Thyroid gland (tissue), 4 donors: ENCODE measurements at regions not wholly inside any gene's neighbourhood (a gene's known extent, or its start where the extent isn't known, plus 50 kb on each side); places are given as distances from the start of the nearest gene placed in this dataset.

Source experiments
- POLR2A ChIP-seq, 2 donors: fragments of 450-650 bp; IDR thresholded peaks; one replicate each; pipeline ENCODE4 v1.6.1; 2017; ENCODE audit warnings: antibody characterized with exemption in 2 of 2, mild to moderate bottlenecking in 2 of 2, moderate library complexity in 1 of 2
- TF ChIP-seq, protein P1 (sequence below), 6 experiments: fragments of 200-600 bp in 3 of 6; fragments of 450-650 bp in 3 of 6; sonication (generic) in 3 of 6; IDR thresholded peaks; one replicate each; pipeline ENCODE4 v1.5.1; 2016 to 2019; ENCODE audit warnings: antibody characterized with exemption in 6 of 6, mild to moderate bottlenecking in 2 of 6, inconsistent platforms in 1 of 6, moderate library complexity in 1 of 6

DNA sequence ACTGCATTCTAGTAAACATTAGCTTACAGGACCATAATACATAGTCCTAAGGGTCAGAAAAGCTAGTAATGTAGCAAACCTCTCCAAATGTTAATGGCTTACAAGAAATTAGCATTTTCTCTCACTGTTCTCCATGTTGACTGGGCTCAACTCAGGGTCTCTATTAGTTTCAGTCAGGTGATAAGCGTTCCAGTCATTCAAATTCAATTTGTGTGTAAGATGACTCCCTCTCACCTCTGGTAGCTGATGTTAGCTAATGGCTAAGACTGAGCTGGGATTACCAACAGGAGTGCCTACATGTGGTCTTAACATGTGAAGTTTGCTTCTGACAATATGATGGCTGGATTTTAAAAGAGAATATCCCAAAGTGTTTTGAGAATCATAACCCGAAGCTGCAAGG lies 630.5 kb upstream of the USP15 start:
- TF ChIP-seq, protein P1, sequence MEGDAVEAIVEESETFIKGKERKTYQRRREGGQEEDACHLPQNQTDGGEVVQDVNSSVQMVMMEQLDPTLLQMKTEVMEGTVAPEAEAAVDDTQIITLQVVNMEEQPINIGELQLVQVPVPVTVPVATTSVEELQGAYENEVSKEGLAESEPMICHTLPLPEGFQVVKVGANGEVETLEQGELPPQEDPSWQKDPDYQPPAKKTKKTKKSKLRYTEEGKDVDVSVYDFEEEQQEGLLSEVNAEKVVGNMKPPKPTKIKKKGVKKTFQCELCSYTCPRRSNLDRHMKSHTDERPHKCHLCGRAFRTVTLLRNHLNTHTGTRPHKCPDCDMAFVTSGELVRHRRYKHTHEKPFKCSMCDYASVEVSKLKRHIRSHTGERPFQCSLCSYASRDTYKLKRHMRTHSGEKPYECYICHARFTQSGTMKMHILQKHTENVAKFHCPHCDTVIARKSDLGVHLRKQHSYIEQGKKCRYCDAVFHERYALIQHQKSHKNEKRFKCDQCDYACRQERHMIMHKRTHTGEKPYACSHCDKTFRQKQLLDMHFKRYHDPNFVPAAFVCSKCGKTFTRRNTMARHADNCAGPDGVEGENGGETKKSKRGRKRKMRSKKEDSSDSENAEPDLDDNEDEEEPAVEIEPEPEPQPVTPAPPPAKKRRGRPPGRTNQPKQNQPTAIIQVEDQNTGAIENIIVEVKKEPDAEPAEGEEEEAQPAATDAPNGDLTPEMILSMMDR (IDR thresholded peaks at IDR 0.05), result no peak
- no peak for TF ChIP-seq POLR2A (IDR thresholded peaks at IDR 0.05)
